ENCODE measurements at regions not wholly inside any gene's neighbourhood (a gene's known extent, or its start where the extent isn't known, plus 50 kb on each side); places are given as distances from the start of the nearest gene placed in this dataset.

- no peak for TF ChIP-seq POLR2A (IDR thresholded peaks at IDR 0.05)
- TF ChIP-seq CTCF (IDR thresholded peaks at IDR 0.05): no peak
Observed at GRCh38 chrX:124651031-124651430, 304.7 kb downstream of the SH2D1A start.
